CD4-positive, alpha-beta T cell treated with Interleukin-2 at 100 ng/mL for 4 hours (primary cell): ENCODE measurements at regions not wholly inside any gene's neighbourhood (a gene's known extent, or its start where the extent isn't known, plus 50 kb on each side); places are given as distances from the start of the nearest gene placed in this dataset.
"Not testable (repeated sequence)": the region's sequence is repeated elsewhere in the genome, so short reads cannot be mapped to it uniquely, and the experiment has no call there.

Experiments
- DNase-seq: peaks from one replicate; pipeline ENCODE4 v3.0.0-alpha.2; 2020; ENCODE audit warnings: low spot score

DNA sequence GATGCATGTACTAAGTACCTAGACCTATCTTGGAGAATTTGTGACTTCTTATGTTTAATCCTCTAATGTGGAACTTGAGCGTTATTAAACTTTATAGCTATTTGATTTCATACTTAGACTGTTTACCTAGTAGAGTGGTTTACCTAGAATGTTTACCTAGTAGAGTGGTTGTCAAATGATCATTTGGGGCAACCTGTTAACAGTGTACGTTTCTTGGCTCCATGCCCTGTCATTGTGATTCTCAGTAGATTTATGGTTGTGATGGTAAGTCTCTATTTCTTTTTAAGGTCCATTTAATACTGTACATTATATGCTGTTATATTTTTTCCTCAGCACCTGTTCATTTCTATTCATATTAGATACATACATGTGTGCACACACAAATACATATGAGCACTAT lies 233.0 kb upstream of the MAD2L1 start:
- no peak for DNase-seq

DNA sequence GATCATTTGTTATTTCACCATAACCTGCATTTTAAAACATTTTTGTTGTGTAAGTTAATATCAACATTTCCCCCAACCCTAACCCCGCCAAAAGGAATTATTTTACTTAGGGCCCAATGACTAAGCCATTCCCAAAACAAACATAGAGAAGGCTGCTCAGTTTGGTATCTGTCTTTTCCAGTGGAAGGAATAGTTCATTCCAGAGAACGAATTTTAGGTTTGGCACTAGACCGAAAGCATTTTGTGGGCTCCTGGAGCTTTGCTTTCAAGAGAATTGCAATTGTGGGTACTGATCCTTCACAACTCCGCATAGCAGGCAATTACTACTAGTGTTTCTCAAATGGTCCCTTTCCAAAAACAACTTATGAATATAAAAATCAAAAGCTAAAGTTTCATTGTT lies 226.7 kb upstream of the MAD2L1 start:
- DNase-seq, result no peak

- DNase-seq, result no peak
These were observed 224.9 kb upstream of the MAD2L1 start for GRCh38 chr4:120291541-120291940.

DNA sequence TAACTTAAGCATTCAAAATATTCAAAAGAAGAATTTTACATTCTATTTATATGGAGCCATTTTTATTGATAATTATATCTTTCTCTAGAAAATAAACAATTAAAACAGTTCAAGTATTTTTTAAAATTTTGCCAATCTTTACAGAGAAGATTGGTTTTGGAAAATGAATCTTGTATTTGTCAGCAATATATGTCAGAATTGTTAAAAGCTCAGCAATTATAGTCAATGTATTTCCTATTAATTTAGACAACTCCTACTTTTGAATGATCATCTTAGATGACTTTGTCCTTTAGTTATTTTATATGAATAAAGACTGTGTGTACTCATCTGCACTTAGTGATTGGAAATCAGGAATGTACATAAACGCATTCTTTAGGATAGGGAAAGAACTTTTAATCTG lies 223.9 kb upstream of the MAD2L1 start:
- DNase-seq, result no peak

DNA sequence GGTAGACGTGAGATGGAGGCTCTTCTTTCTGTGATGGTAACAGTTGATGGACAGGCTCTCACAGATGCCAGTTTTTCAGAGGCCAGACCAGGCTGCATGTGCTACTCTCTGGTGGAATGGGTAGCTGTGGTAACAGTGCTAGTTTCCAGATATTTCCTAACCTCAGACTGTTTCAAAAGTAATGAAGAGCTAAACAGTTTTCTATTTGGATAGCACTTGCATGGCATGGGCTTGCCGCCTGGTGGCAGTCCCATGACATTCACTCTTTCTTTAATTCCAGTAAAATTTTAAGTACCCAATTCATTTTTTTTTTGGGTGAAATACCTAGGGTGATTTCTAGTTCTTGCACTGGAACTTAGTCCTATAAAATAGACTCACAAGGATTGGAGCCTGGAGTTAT lies 220.2 kb upstream of the MAD2L1 start:
- DNase-seq, result no peak

GRCh38 chr4:120281581-120281980 lies 214.9 kb upstream of the MAD2L1 start:
- DNase-seq, result no peak

DNA sequence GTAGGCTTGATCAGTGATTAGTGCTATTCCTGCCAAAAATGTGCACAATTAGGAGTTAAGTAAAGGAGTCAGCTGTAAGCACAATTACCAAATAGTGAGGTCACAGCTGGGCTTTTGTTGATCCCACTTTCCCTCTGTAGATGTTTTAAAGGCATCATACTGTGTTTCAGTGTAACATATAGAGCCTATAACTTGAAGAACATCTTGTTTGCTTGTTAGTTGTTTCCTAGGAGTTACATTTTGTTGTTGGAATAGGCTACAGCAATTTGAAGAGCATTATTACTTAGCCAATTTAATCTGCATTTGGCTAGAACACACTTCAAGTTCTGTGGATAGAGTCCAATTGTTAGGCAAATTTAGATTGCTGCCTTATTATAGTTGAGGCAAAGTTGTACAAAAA lies 210.7 kb upstream of the MAD2L1 start:
- DNase-seq, result no peak

GRCh38 chr4:120266602-120267001 lies 200.0 kb upstream of the MAD2L1 start:
- no peak for DNase-seq

GRCh38 chr4:120263618-120264017 lies 197.0 kb upstream of the MAD2L1 start:
- no peak for DNase-seq

GRCh38 chr4:120261117-120261516 lies 194.5 kb upstream of the MAD2L1 start:
- DNase-seq, result no peak

GRCh38 chr4:120256112-120256775 lies 189.6 kb upstream of the MAD2L1 start:
- DNase-seq, result not testable (repeated sequence)

- DNase-seq, result no peak
These were observed 171.8 kb upstream of the MAD2L1 start for GRCh38 chr4:120238277-120238973.

DNA sequence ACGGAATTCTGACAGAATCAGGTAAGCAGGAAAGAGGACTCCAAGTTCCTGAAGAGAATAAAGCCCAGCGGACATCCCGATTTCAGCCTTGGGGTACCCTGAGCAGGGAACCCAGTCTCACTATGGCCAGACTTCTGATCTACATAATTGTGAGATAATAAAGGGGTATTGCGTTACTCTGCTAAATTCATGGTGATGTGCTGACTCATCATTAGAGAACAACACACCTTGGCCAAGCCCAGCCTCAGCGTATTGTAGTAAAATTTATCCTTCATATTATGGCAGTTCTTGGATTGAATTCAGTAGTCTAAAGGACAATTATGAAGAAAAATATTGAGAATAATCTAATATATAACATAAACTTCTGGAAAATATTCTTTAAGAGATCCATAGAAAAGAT lies 170.2 kb upstream of the MAD2L1 start:
- DNase-seq, result no peak

GRCh38 chr4:120232050-120232449 lies 165.4 kb upstream of the MAD2L1 start:
- DNase-seq, result no peak

- no peak for DNase-seq
These were observed 161.4 kb upstream of the MAD2L1 start for GRCh38 chr4:120228086-120228485.

- DNase-seq, result no peak
These were observed 160.9 kb upstream of the MAD2L1 start for GRCh38 chr4:120227554-120227953.

DNA sequence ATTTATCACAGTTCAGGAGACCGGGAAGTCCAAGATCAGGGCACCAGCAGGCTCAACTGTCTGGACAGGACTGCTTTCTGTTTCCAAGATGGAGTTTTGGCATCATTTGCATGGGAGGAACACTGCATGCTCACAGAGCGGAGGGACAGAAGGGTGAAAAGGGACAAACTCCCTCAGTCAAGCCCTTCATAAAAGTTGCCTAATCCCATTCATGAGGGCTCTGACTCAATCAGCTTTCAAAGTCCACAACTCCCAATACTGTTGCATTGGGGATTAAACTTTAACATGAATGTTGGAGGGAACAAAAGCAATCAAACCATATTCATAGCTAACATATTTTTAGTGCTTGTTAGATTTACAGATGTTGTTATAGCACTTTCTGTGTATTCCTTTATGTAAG lies 158.9 kb upstream of the MAD2L1 start:
- DNase-seq, result no peak

- no peak for DNase-seq
These were observed 152.3 kb upstream of the MAD2L1 start for GRCh38 chr4:120218981-120219380.

GRCh38 chr4:120215350-120215749 lies 148.7 kb upstream of the MAD2L1 start:
- DNase-seq, result no peak

DNA sequence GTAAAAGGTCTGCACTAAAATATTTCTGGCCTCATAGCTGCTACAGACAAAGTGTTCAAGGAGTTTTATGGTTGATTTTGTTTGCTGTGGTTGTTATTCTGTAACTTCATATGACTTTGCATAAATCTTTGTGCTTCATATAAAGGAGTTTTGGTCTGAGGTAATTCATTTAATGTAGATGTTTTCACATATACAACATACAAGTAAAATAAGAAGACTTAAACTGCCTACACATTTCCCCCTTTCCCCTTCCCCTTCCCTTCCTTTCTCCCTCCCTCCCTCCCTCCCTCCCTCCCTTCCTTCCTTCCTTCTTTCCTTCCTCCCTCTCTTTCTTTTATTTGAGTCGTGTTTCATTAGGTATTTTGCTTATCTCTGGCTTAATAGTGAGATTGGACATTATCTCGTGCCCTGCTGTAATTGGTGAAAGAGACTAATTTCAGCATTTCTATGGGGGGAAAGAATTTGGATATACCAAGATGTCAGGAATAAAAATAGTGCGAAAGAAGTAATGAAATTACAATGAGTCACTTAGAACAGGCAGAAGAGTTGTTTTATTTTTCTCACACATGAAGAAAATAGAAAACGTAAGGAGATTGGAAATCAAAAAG lies 144.9 kb upstream of the MAD2L1 start:
- no peak for DNase-seq

DNA sequence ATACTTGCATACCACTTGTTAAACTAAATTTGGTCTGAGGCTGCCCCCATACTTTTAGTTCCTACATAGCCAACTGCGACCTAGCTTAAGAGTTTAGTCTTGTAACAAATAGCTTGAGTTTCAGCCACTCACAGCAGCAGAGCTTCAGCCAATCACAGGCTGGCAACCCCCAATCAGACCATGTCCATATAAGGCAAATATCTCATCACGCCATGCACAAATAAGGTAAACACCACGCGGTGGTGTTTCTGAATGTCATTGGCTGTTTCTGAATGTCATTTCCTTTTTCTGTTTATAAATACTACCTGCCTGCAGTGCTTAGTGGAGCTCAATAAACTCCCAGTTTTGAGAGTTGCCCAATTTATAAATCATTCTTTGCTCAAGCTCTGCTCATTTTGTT lies 143.1 kb upstream of the MAD2L1 start:
- no peak for DNase-seq

GRCh38 chr4:120207021-120207420 lies 140.4 kb upstream of the MAD2L1 start:
- DNase-seq, result no peak

DNA sequence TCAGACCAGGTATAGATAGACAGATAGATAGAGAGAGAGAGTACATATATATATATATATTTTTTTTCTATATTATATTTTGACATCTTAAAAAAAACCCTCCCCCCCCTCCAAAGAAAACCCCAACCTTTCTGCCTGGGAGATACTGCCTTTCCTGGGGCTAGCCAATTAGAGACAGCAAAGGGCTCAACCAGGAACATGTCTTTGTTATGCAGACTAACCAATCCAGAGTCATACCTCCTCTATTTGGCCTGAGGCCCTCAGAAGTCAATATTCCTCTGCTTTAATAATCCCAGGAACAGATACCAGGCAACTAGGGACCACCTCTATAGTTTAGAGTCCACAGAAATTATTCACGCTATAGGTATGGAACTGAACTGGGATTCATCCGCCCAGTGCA lies 135.6 kb upstream of the MAD2L1 start:
- DNase-seq, result no peak
